ENCODE measurements at regions not wholly inside any gene's neighbourhood (a gene's known extent, or its start where the extent isn't known, plus 50 kb on each side); places are given as distances from the start of the nearest gene placed in this dataset.

GRCh38 chr9:28050941-28051340 lies 477.7 kb upstream of the C9orf72 start:
- intact Hi-C loops (cut with micrococcal nuclease; ENCODE audit: unreplicated experiment): no loop called here
- no peaks in the 10 kb centered on the region for H3K36me3 Mint-ChIP-seq (ENCODE audit: insufficient read depth, unreplicated experiment)
- TF ChIP-seq, protein P1, sequence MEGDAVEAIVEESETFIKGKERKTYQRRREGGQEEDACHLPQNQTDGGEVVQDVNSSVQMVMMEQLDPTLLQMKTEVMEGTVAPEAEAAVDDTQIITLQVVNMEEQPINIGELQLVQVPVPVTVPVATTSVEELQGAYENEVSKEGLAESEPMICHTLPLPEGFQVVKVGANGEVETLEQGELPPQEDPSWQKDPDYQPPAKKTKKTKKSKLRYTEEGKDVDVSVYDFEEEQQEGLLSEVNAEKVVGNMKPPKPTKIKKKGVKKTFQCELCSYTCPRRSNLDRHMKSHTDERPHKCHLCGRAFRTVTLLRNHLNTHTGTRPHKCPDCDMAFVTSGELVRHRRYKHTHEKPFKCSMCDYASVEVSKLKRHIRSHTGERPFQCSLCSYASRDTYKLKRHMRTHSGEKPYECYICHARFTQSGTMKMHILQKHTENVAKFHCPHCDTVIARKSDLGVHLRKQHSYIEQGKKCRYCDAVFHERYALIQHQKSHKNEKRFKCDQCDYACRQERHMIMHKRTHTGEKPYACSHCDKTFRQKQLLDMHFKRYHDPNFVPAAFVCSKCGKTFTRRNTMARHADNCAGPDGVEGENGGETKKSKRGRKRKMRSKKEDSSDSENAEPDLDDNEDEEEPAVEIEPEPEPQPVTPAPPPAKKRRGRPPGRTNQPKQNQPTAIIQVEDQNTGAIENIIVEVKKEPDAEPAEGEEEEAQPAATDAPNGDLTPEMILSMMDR (IDR thresholded peaks at IDR 0.05; ENCODE audit: insufficient read depth in 1 of 2, low read depth in 1 of 2, low read length in 1 of 2, severe bottlenecking in 1 of 2, unreplicated experiment in 1 of 2): no peak
- H3K27ac Mint-ChIP-seq (ENCODE audit: unreplicated experiment): no peak overlapping the region
- no peak overlapping the region for H3K4me3 Mint-ChIP-seq (ENCODE audit: unreplicated experiment)
- no peaks in the 10 kb centered on the region for H3K27me3 Mint-ChIP-seq (ENCODE audit: insufficient read depth, unreplicated experiment)
- no peaks in the 10 kb centered on the region for H3K4me1 ChIP-seq
- no TSS peak for BruUV-seq (replicated peaks)
- H3K9me3 Mint-ChIP-seq (ENCODE audit: unreplicated experiment): no peaks in the 10 kb centered on the region
- no peaks in the 10 kb centered on the region for H3K36me3 ChIP-seq (ENCODE audit: control insufficient read depth, insufficient read depth, low read length)
- POLR2A ChIA-PET: no interaction called here
- CTCF ChIA-PET: no interaction called here
- H3K4me3 ChIP-seq (ENCODE audit: low read depth, low read length): no peak overlapping the region
- H3K4me1 Mint-ChIP-seq (ENCODE audit: low read depth, unreplicated experiment): no peaks in the 10 kb centered on the region
- DNase-seq: no peak
- H3K27me3 ChIP-seq (replicated peaks; ENCODE audit: control insufficient read depth, insufficient read depth, low read length): no peaks in the 10 kb centered on the region
- H3K9me3 ChIP-seq: no peaks in the 10 kb centered on the region

- no peak for DNase-seq
- no peaks in the 10 kb centered on the region for H3K27me3 Mint-ChIP-seq (ENCODE audit: insufficient read depth, unreplicated experiment)
- no peaks in the 10 kb centered on the region for H3K9me3 Mint-ChIP-seq (ENCODE audit: unreplicated experiment)
- Histone ChIP-seq H3K27me3 (replicated peaks; ENCODE audit: control insufficient read depth, insufficient read depth, low read length) (no peaks in the 10 kb centered on the region), H3K9me3 (no peaks in the 10 kb centered on the region), H3K36me3 (ENCODE audit: control insufficient read depth, insufficient read depth, low read length) (no peaks in the 10 kb centered on the region), H3K4me1 (no peaks in the 10 kb centered on the region), H3K4me3 (ENCODE audit: low read depth, low read length) (no peak overlapping the region)
- no peak overlapping the region for H3K27ac Mint-ChIP-seq (ENCODE audit: unreplicated experiment)
- no peak overlapping the region for H3K4me3 Mint-ChIP-seq (ENCODE audit: unreplicated experiment)
- TF ChIP-seq, protein P1 (IDR thresholded peaks at IDR 0.05; ENCODE audit: insufficient read depth in 1 of 2, low read depth in 1 of 2, low read length in 1 of 2, severe bottlenecking in 1 of 2, unreplicated experiment in 1 of 2): no peak
- intact Hi-C loops (cut with micrococcal nuclease; ENCODE audit: unreplicated experiment): no loop called here
- POLR2A ChIA-PET: no interaction called here
- H3K4me1 Mint-ChIP-seq (ENCODE audit: low read depth, unreplicated experiment): no peaks in the 10 kb centered on the region
- CTCF ChIA-PET: no interaction called here
- H3K36me3 Mint-ChIP-seq (ENCODE audit: insufficient read depth, unreplicated experiment): no peaks in the 10 kb centered on the region
- BruUV-seq (replicated peaks): no TSS peak
Measured at GRCh38 chr9:28051559-28052503, 478.6 kb upstream of the C9orf72 start.

GRCh38 chr9:28053096-28053777 lies 480.0 kb upstream of the C9orf72 start:
- H3K4me1 Mint-ChIP-seq (ENCODE audit: low read depth, unreplicated experiment): no peaks in the 10 kb centered on the region
- no peak overlapping the region for H3K27ac Mint-ChIP-seq (ENCODE audit: unreplicated experiment)
- H3K9me3 Mint-ChIP-seq (ENCODE audit: unreplicated experiment): no peaks in the 10 kb centered on the region
- no peaks in the 10 kb centered on the region for H3K27me3 ChIP-seq (replicated peaks; ENCODE audit: control insufficient read depth, insufficient read depth, low read length)
- no TSS peak for BruUV-seq (replicated peaks)
- H3K4me3 ChIP-seq (ENCODE audit: low read depth, low read length): no peak overlapping the region
- CTCF ChIA-PET: no interaction called here
- no peaks in the 10 kb centered on the region for H3K36me3 Mint-ChIP-seq (ENCODE audit: insufficient read depth, unreplicated experiment)
- POLR2A ChIA-PET: no interaction called here
- H3K36me3 ChIP-seq (ENCODE audit: control insufficient read depth, insufficient read depth, low read length): no peaks in the 10 kb centered on the region
- DNase-seq: no peak
- no peaks in the 10 kb centered on the region for H3K27me3 Mint-ChIP-seq (ENCODE audit: insufficient read depth, unreplicated experiment)
- TF ChIP-seq, protein P1 (IDR thresholded peaks at IDR 0.05; ENCODE audit: insufficient read depth in 1 of 2, low read depth in 1 of 2, low read length in 1 of 2, severe bottlenecking in 1 of 2, unreplicated experiment in 1 of 2): no peak
- H3K4me1 ChIP-seq: no peaks in the 10 kb centered on the region
- no peak overlapping the region for H3K4me3 Mint-ChIP-seq (ENCODE audit: unreplicated experiment)
- intact Hi-C loops (cut with micrococcal nuclease; ENCODE audit: unreplicated experiment): no loop called here
- H3K9me3 ChIP-seq: no peaks in the 10 kb centered on the region
